ENCODE measurements at regions not wholly inside any gene's neighbourhood (a gene's known extent, or its start where the extent isn't known, plus 50 kb on each side); places are given as distances from the start of the nearest gene placed in this dataset.
"Not testable (repeated sequence)": the region's sequence is repeated elsewhere in the genome, so short reads cannot be mapped to it uniquely, and the experiment has no call there.

- DNase-seq (ENCODE audit: low spot score) = not testable (repeated sequence)
Observed at GRCh38 chr2:142489631-142490030, 358.8 kb upstream of the LRP1B start.

DNA sequence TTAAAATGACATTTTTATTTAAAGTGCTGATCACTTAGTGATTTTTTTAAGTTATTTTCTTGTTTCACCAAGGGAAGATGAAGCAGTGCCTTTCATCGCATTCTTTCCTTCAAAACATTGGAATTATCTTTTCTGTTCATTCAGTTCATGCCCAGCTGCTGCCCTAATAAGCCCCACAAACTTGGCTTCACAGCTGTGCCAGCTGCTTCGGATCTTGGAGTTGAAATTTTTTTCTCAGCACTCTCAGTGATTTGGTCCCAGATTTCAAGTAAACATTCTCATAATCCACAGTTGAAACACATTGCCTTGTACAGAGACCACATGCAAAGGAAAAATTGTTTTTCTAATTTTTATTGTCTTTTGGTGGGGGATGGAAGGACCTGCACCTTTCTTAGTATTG, 353.3 kb upstream of the LRP1B start:
- DNase-seq (ENCODE audit: low spot score) = no peak

DNA sequence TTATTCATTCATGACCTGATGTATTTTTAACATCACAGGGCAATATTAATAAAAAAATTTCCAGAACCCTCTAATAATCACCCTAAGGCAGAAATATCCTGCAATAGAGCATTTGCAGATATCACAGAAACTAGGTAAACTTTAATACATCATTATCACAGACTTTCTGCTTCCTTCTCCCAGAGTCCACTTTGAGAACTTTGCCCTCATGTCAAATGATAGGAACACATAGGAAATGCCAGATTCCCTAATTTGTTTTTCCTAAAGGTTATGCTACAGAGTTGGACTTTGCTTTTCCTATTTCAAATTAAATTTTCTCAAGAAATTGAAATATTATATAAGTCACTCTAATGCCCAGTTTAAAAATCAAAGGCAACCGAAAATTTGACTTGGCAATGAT, 352.8 kb upstream of the LRP1B start:
- DNase-seq (ENCODE audit: low spot score) = no peak

GRCh38 chr2:142478206-142478605, 347.4 kb upstream of the LRP1B start:
- DNase-seq (ENCODE audit: low spot score) = no peak

GRCh38 chr2:142472382-142472781, 341.6 kb upstream of the LRP1B start:
- no peak for DNase-seq (ENCODE audit: low spot score)

GRCh38 chr2:142467321-142467720, 336.5 kb upstream of the LRP1B start:
- DNase-seq (ENCODE audit: low spot score) = no peak

GRCh38 chr2:142463047-142463446, 332.2 kb upstream of the LRP1B start:
- no peak for DNase-seq (ENCODE audit: low spot score)

GRCh38 chr2:142462306-142462705, 331.5 kb upstream of the LRP1B start:
- no peak for DNase-seq (ENCODE audit: low spot score)

- no peak for DNase-seq (ENCODE audit: low spot score)
Observed at GRCh38 chr2:142445551-142446072, 314.8 kb upstream of the LRP1B start.

DNA sequence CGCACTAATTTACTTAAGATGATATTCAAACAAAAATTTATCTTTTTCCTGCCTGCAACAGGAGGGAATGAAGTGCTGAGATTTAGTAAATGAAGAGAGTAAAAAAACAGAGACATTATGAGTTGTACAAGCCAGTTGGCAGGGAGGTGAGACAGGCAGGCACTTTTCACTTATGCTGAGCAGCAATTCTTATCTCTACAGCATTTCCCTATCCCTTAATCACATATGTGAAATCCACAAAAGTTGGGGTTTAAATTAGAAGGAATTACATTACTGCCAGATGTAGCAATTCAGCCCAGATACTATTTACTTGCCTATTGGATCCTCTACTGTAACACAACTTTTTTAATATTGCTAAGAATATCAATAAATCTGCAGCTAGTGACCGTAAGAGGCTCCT, 314.2 kb upstream of the LRP1B start:
- DNase-seq (ENCODE audit: low spot score) = no peak

GRCh38 chr2:142435847-142436246, 305.0 kb upstream of the LRP1B start:
- no peak for DNase-seq (ENCODE audit: low spot score)

DNA sequence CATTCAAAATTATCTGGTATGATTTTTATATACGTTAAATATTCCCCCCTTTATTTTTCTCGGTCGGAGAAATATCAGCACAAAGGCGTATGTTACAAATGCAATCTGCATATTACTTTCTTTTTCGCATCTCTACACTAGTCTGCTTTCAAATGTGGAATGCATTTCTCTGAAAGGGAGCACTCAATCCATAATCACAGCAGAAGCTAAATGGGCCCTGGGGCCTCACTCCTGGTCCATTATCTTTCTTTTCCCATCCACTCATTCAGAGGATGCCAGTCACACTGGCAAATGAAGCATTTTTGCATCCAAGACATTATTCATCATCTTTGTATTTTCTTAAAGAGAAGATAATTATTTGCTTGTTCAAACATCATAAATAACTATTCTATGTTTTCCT, 295.2 kb upstream of the LRP1B start:
- no peak for DNase-seq (ENCODE audit: low spot score)

DNA sequence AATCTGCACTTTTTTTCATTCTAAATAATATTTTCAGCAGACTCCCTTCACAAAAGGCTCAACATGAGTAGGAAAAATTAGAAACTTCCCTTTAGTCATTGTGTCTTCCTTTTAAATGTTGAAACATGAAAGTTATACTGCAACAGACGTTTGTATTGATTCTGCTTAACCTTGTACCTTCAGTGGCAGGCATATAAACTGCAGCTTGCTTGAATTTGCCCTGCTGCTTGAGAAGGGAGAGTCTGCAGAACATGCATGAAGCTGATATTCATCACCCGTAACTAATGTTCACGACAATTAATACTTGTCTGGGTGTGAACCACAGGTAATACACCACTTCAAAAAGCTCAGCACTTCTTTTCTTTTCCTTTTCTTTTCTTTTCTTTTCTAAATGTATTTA, 294.7 kb upstream of the LRP1B start:
- no peak for DNase-seq (ENCODE audit: low spot score)

GRCh38 chr2:142423603-142424002, 292.8 kb upstream of the LRP1B start:
- no peak for DNase-seq (ENCODE audit: low spot score)

GRCh38 chr2:142422769-142423168, 292.0 kb upstream of the LRP1B start:
- DNase-seq (ENCODE audit: low spot score) = no peak

DNA sequence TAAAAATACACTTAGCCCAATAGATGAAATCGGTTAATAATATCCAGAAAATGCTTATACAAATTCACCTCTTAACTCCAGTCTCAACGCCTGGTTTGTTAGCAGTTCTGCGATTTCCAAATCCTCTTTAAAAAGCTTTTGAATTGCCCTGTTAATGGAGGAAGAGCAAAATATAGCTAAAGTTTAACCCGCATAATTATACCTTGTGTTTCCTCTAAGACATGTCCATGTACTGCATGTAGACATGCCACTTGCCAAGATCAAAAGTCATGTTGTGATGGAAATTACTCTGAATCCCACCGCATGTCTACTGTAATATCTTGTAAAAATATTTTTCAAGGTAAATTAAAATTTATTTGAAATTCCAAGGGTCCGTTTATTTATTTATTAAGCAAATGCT, 291.2 kb upstream of the LRP1B start:
- no peak for DNase-seq (ENCODE audit: low spot score)

- not testable (repeated sequence) for DNase-seq (ENCODE audit: low spot score)
Observed at GRCh38 chr2:142418699-142419098, 287.9 kb upstream of the LRP1B start.

- no peak for DNase-seq (ENCODE audit: low spot score)
Observed at GRCh38 chr2:142416996-142417395, 286.2 kb upstream of the LRP1B start.

DNA sequence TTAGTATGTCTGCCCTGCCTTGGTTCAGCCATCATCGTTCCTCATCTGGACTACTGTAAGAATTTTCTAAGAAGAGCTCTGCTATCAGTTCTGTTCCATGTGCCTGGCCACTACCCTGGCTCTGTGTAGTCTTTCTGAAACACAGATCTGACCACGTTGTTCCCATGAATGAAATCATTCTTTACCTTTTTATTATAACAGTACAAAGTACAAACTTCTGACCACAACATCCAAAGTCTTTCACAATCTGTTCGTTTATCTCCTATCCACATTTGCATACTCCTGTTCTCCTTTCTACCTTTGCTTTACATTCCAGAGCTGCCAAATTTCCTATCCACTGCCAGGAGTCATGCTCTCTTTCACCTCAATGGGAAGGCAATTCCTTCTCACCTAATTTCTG, 284.6 kb upstream of the LRP1B start:
- no peak for DNase-seq (ENCODE audit: low spot score)

DNA sequence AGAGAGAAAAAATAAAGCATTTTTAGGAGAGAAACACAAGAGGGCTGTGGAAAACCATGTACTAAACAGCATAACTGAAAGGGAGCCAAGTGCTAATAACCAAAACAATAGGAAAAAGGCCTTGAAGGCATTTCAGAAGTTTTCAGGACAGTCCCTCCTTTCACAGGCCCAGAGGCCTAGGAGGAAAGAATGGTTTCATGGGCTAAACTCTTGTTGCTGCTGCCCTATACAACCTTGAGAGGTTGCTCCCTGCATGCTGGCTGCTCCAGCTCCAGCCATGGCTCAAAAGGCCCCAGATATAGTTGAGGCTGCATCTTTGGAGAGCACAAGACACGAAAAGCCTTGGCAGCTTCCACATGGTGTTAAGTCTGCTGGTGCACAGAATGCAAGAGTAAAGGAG, 267.4 kb upstream of the LRP1B start:
- no peak for DNase-seq (ENCODE audit: low spot score)

DNA sequence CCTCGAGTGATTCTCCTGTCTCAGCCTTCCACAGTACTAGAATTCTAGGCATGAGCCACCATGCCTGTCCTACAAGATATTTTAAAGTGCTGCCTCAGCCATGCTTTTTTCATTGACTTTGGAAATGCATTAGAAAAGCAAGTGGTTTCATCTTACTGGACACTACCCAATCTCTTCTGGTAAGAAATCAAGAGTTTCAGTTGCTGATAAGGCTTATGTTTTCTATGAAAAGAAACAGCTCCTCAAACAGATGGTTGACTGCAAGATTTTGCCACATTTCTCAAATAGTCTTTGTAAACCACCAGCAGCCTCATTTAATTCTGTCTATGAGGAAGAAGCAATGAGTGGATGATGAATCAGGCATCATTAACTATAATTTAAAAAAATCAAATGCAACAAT, 264.5 kb upstream of the LRP1B start:
- no peak for DNase-seq (ENCODE audit: low spot score)

DNA sequence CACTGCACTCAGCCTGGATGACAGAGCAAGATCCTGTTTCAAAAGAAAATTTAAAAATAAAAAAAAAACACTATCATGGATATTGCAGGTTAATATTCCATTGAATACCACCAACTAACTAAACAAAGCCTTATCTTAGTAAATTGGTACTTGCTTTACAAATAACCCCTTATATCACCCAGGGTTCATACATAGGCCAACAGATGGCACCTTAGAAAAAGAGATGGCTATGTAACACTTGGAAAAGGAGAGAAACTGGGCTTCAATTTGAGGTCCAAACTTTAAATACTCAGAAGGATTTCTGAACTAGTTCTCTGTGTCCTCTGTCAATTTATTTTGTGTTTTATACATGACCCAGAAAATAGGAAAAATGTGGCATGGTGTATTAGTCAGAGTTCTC, 249.6 kb upstream of the LRP1B start:
- no peak for DNase-seq (ENCODE audit: low spot score)

DNA sequence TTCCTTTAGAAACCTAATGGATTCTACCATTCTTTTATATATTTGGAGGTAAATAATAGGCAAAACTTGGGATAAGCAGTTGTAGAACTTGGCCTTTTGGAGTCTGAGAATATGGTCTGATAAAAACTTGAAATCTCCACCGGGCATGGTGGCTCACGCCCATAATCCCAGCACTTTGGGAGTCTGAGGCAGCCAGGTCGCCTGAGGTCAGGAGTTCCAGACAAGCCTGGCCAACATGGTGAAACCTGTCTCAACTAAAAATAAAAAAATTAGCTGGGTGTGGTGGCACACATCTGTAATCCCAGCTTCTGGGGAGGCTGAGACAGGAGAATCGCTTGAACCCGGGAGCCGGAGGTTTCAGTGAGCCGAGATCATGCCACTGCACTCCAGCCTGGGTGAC, 231.3 kb upstream of the LRP1B start:
- DNase-seq (ENCODE audit: low spot score) = not testable (repeated sequence)

DNA sequence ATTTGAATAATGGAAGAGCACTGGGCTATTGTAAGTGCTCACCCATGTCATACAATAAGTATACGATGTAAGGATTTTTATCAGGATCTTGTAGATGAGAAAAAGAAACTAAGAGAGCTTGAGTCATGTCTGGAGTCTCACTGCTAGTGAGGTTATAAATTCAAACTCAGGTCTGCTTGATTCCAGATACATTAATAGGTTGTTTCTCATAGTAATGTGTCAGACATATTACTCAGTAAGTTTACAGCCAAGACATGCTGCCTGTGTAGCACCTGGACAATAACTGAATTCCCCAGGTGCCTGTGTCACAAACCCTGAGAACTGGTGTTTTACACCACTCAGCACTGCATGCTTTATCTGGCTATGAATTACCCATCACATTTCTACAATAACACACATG, 216.9 kb upstream of the LRP1B start:
- no peak for DNase-seq (ENCODE audit: low spot score)

GRCh38 chr2:142339261-142339660, 208.4 kb upstream of the LRP1B start:
- DNase-seq (ENCODE audit: low spot score) = no peak
